Fibroblast of lung (primary cell): ENCODE measurements at regions not wholly inside any gene's neighbourhood (a gene's known extent, or its start where the extent isn't known, plus 50 kb on each side); places are given as distances from the start of the nearest gene placed in this dataset.
A peak's percentile ranks its signal among the peaks of the same experiment; 100 is the strongest.

ENCODE experiments used
- DNase-seq, 2 donors: peaks; one replicate each; pipeline versions ENCODE4 v3.0.0 to v3.0.0-alpha.2; 2010; ENCODE audit warnings: low read depth in 2 of 2
- H2AFZ ChIP-seq: 2 replicates; pipeline ENCODE4 v1.5.1; 2012; ENCODE audit warnings: low read length, control low read depth, inconsistent platforms
- H3K27ac ChIP-seq: 2 replicates; pipeline ENCODE4 v1.5.1; 2011; ENCODE audit warnings: low read length, control low read depth; ENCODE audit not compliant: insufficient read depth
- H3K27me3 ChIP-seq: 2 replicates; pipeline ENCODE4 v1.5.1; 2011; ENCODE audit warnings: mild to moderate bottlenecking, low read length; ENCODE audit not compliant: control insufficient read depth, insufficient read depth
- H3K36me3 ChIP-seq: 2 replicates; pipeline ENCODE4 v1.5.1; 2011; ENCODE audit warnings: low read length; ENCODE audit not compliant: control insufficient read depth, insufficient read depth
- H3K4me1 ChIP-seq: 2 replicates; pipeline ENCODE4 v1.5.1; 2011; ENCODE audit warnings: low read length; ENCODE audit not compliant: control insufficient read depth, insufficient read depth; ENCODE audit errors: extremely low read depth
- H3K4me2 ChIP-seq: 2 replicates; pipeline ENCODE4 v1.5.1; 2011; ENCODE audit warnings: low read length, control low read depth; ENCODE audit not compliant: insufficient read depth; ENCODE audit errors: extremely low read depth
- H3K4me3 ChIP-seq, 4 experiments: fragments of 200-600 bp in 1 of 4; sonication (generic) in 1 of 4; replicated peaks in 1 of 4; 2 replicates each; pipeline ENCODE4 v1.5.1; 2011 to 2016; ENCODE audit warnings: low read length in 4 of 4, low read depth in 3 of 4, mild to moderate bottlenecking in 3 of 4, control low read depth in 2 of 4, inconsistent platforms in 1 of 4, mixed read lengths in 1 of 4; ENCODE audit not compliant: insufficient read depth in 1 of 4; ENCODE audit errors: control extremely low read depth in 1 of 4
- H3K79me2 ChIP-seq: 2 replicates; pipeline ENCODE4 v1.5.1; 2012; ENCODE audit warnings: mild to moderate bottlenecking, low read length, inconsistent platforms; ENCODE audit not compliant: control insufficient read depth, insufficient read depth
- H3K9ac ChIP-seq: 2 replicates; pipeline ENCODE4 v1.5.1; 2011; ENCODE audit warnings: mild to moderate bottlenecking, low read length, control low read depth; ENCODE audit not compliant: insufficient read depth
- H3K9me3 ChIP-seq: 2 replicates; pipeline ENCODE4 v1.5.1; 2012; ENCODE audit warnings: low read depth, low read length; ENCODE audit not compliant: control insufficient read depth, insufficient read depth
- H4K20me1 ChIP-seq: 2 replicates; pipeline ENCODE4 v1.5.1; 2011; ENCODE audit warnings: low read length; ENCODE audit not compliant: control insufficient read depth, insufficient read depth; ENCODE audit errors: extremely low read depth
- CTCF ChIP-seq, 2 donors: IDR thresholded peaks in 1 of 2; conservative IDR thresholded peaks in 1 of 2; 1 replicate in 1 of 2; 2 replicates in 1 of 2; pipeline ENCODE4 v1.5.1; 2011 to 2012; ENCODE audit warnings: low read length in 2 of 2, control low read depth in 1 of 2, inconsistent platforms in 1 of 2, low read depth in 1 of 2, mild to moderate bottlenecking in 1 of 2
- EZH2 ChIP-seq: IDR thresholded peaks from 2 replicates; pipeline ENCODE4 v1.5.1; 2012; ENCODE audit warnings: low read length, control low read depth, mild to moderate bottlenecking; ENCODE audit errors: missing control alignments

- H3K9ac ChIP-seq = no peak overlapping the region
- H3K9me3 ChIP-seq = no peaks in the 10 kb centered on the region
- no peak overlapping the region for H2AFZ ChIP-seq
- H3K79me2 ChIP-seq = no peaks in the 10 kb centered on the region
- H3K36me3 ChIP-seq = no peaks in the 10 kb centered on the region
- H3K4me3 ChIP-seq = no peak overlapping the region
- no peak overlapping the region for H3K27ac ChIP-seq
- H4K20me1 ChIP-seq = no peaks in the 10 kb centered on the region
- TF ChIP-seq EZH2 (no peak), CTCF (conservative IDR thresholded peaks at IDR 0.05 in 1 of 2, IDR thresholded peaks at IDR 0.05 in 1 of 2; ENCODE audit: low read depth in 1 of 2, low read length in 2 of 2) (no peak)
- H3K4me1 ChIP-seq = no peaks in the 10 kb centered on the region
- peaks cover 3% of the 10 kb centered on the region for H3K27me3 ChIP-seq
- H3K4me2 ChIP-seq = no peak overlapping the region
- DNase-seq = no peak
Measured at GRCh38 chr2:130263606-130264005, 65.4 kb upstream of the TUBA3E start.

- Histone ChIP-seq H4K20me1 (no peaks in the 10 kb centered on the region), H3K36me3 (no peaks in the 10 kb centered on the region), H3K79me2 (no peaks in the 10 kb centered on the region), H3K4me2 (no peak overlapping the region), H3K9me3 (no peaks in the 10 kb centered on the region), H2AFZ (no peak overlapping the region), H3K27ac (no peak overlapping the region), H3K27me3 (peaks cover 3% of the 10 kb centered on the region), H3K9ac (no peak overlapping the region), H3K4me3 (no peak overlapping the region), H3K4me1 (no peaks in the 10 kb centered on the region)
- TF ChIP-seq EZH2 = no peak
- peak in 1 of 2 donors; percentile 4 for DNase-seq
Measured at GRCh38 chr2:130261970-130262760, 63.9 kb upstream of the TUBA3E start.

GRCh38 chr2:130261099-130261498 lies 62.9 kb upstream of the TUBA3E start:
- H3K9ac ChIP-seq = no peak overlapping the region
- H4K20me1 ChIP-seq = no peaks in the 10 kb centered on the region
- no peaks in the 10 kb centered on the region for H3K4me1 ChIP-seq
- no peak overlapping the region for H3K4me3 ChIP-seq
- H3K27me3 ChIP-seq = peaks cover 3% of the 10 kb centered on the region
- no peaks in the 10 kb centered on the region for H3K9me3 ChIP-seq
- H3K27ac ChIP-seq = no peak overlapping the region
- no peak for DNase-seq
- no peak overlapping the region for H2AFZ ChIP-seq
- no peaks in the 10 kb centered on the region for H3K79me2 ChIP-seq
- no peak overlapping the region for H3K4me2 ChIP-seq
- H3K36me3 ChIP-seq = no peaks in the 10 kb centered on the region
- TF ChIP-seq EZH2 (no peak), CTCF (conservative IDR thresholded peaks at IDR 0.05 in 1 of 2, IDR thresholded peaks at IDR 0.05 in 1 of 2; ENCODE audit: low read depth in 1 of 2, low read length in 2 of 2) (no peak)
